ENCODE measurements at regions not wholly inside any gene's neighbourhood (a gene's known extent, or its start where the extent isn't known, plus 50 kb on each side); places are given as distances from the start of the nearest gene placed in this dataset.
"Not testable (repeated sequence)": the region's sequence is repeated elsewhere in the genome, so short reads cannot be mapped to it uniquely, and the experiment has no call there.

DNA sequence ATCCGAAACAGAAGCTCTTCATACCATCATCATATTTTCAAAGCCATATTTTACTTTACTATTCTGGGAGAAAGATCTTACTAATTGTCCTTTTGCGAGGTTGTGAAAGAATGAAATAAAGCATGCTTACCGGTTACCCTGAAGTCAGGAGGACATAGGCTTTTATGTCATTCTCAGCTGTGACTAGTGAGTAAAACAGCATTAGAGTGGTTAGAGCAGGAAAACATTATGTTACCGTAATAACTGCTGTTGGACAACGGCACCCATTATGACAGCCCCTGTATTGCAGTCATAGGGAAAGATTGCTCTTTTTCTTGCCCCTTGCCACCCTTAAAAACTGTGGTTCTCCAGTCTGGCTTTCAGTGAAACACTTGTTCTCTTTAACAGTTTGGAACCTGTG lies 1035.7 kb downstream of the ZPLD1 start:
- no peak for DNase-seq (ENCODE audit: low read depth in 2 of 2)

DNA sequence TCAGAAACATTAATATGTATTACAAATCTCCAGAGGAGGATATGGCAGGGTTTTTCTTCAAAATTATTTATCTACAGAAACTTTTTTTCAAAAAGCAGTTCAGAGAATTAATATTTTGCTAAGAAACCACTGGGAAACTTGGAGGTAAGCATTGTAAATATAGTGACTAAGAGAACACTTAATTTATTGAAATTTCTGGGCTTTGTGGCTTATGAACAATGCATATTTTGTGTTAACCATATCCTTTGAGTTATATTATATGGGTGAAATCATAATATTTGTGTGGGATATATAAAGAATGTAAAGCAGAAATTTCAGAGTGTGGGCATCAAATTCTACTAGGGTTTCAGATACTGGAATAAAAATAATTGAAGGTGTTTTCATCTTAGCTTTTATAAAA lies 1059.2 kb downstream of the ZPLD1 start:
- no peak for DNase-seq (ENCODE audit: low read depth in 2 of 2)

- DNase-seq (ENCODE audit: low read depth in 2 of 2) = no peak
Observed at GRCh38 chr3:103494512-103494911, 1059.7 kb downstream of the ZPLD1 start.

GRCh38 chr3:103495186-103495585 lies 1060.4 kb downstream of the ZPLD1 start:
- no peak for DNase-seq (ENCODE audit: low read depth in 2 of 2)

GRCh38 chr3:103499132-103499900 lies 1064.5 kb downstream of the ZPLD1 start:
- DNase-seq (ENCODE audit: low read depth in 2 of 2) = no peak

DNA sequence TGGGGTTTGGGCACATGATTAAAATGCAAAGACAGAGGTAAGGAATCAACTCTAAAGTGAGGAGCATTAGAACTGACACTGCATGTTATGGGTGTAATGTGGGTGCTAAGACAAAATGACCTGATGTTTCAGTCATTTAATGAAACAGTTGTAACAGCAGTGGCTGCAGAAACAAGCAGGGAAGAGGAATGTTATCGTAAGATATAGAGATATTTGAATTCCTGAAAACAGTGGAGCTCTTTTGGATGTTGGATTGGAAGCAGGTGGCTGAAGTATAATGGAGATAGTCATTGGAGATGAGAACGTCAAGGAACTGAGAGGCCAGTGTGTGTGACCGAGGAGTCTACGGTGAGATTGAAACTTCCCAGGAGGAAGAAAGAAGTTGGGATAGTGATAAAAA lies 1065.2 kb downstream of the ZPLD1 start:
- DNase-seq (ENCODE audit: low read depth in 2 of 2) = no peak

DNA sequence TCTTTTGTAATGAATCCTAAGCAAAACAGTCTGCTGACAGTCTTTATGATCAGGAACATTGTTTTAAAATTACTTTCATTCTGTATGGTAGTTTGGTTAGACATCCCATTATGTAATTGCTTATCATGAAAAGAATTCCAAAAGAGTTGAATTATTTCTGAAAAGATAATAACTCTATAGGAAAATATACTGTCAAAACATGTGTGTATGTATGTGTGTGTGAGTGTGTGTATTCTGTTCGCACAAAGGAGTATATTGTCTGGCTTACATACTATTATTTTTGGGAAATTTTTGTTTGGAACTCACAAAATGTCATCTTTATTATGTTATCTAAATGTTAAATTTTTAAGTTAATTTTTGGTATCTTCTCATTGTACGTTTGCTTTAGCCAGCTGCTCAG lies 1075.9 kb downstream of the ZPLD1 start:
- DNase-seq (ENCODE audit: low read depth in 2 of 2) = no peak

GRCh38 chr3:103511891-103512290 lies 1077.1 kb downstream of the ZPLD1 start:
- DNase-seq (ENCODE audit: low read depth in 2 of 2) = no peak

DNA sequence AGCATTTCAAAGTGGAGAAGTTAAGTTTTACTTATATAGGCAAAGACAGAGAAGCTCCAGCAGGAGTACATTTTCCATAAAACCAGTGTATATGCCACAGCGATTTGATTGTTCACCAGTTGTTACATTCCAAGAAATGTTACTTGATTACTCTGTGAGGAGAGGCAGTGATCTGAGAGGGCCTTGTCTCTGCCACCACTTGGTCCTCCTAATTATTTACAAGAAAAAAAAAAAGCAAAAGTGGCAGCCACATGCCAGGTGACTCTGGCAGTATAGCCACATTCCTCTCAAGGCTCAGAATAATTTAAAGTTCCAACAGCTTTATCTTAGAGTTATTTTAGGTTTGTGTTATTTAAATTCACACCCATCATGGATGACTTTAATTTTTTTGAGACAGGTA lies 1077.8 kb downstream of the ZPLD1 start:
- no peak for DNase-seq (ENCODE audit: low read depth in 2 of 2)

GRCh38 chr3:103513003-103513402 lies 1078.2 kb downstream of the ZPLD1 start:
- DNase-seq (ENCODE audit: low read depth in 2 of 2) = no peak

DNA sequence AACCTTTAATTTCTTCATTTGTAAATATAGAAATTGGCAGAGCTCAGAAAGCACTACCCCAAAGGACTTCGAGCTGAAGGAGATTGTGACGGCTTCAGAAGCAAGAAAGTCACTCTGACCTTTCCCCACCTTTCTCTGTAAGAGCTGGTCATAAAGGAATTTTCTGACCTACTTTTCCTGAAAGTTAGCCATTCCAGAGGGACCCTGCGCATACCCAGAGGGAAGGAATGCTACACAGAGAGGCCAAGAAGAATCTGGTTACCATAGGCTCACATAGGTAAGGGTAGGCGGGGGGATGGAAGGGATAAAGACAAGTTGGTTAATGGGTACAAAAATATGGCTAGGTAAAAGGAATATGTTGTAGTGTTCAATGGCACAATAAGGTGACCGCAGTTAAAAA lies 1080.3 kb downstream of the ZPLD1 start:
- DNase-seq (ENCODE audit: low read depth in 2 of 2) = no peak

DNA sequence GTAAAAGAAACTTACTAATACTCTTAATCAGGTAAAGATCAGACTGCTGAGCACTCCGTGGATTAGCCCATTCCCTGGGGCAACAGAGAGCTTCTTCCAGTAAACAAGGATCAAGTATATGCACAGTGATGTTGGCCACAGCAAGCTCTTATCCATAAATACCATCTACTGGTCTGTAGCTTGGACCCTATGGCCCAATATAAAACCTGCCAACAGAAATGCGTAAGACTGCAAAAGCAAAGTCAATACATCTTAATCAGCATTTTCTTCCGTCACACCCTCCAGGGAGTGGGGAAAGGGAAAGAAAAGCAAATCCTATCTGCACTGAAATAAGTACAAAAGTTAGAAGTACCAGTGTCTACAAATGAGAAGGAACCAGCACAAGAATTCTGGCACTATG lies 1082.1 kb downstream of the ZPLD1 start:
- no peak for DNase-seq (ENCODE audit: low read depth in 2 of 2)

GRCh38 chr3:103531327-103531726 lies 1096.5 kb downstream of the ZPLD1 start:
- DNase-seq (ENCODE audit: low read depth in 2 of 2) = not testable (repeated sequence)

DNA sequence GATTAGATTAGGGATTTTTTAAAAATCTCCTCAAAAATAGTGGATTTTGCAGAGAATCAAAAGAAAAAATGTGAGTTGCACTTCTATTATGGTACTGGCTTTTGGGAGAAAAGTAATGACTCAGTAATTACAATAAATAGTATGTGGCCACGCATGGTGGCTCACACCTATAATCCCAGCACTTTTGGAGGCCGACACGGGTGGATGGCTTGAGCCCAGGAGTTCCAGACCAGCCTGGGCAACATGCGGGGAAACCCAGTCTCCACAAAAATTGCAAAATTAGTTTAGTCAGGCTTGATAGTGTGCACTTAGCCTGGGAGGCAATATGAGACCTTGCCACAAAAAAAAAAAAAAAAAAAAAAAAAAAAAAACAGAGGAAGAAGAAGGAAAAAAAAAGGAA lies 1098.2 kb downstream of the ZPLD1 start:
- DNase-seq (ENCODE audit: low read depth in 2 of 2) = no peak

- DNase-seq (ENCODE audit: low read depth in 2 of 2) = no peak
Observed at GRCh38 chr3:103554451-103554850, 1119.6 kb downstream of the ZPLD1 start.

GRCh38 chr3:103564116-103564515 lies 1129.3 kb downstream of the ZPLD1 start:
- not testable (repeated sequence) for DNase-seq (ENCODE audit: low read depth in 2 of 2)

GRCh38 chr3:103585809-103586208 lies 1151.0 kb downstream of the ZPLD1 start:
- DNase-seq (ENCODE audit: low read depth in 2 of 2) = no peak

GRCh38 chr3:103589770-103590169 lies 1155.0 kb downstream of the ZPLD1 start:
- no peak for DNase-seq (ENCODE audit: low read depth in 2 of 2)

DNA sequence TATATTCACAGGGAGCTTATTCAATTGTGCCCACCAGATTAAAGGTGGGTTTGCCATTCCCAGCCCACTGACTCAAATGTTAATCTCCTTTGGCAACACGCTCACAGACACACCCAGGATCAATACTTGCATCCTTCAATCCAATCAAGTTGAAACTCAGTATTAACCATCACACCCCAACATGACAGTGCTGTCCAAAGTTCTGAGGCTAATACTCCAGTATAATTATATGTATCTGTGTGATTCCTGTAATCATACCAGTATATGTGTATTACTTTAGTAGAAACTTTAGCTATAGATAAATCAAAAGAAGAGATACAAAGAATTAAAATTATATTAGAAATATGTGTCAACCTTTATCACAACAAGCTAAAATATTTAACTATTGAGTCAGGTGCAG lies 1166.0 kb downstream of the ZPLD1 start:
- no peak for DNase-seq (ENCODE audit: low read depth in 2 of 2)

DNA sequence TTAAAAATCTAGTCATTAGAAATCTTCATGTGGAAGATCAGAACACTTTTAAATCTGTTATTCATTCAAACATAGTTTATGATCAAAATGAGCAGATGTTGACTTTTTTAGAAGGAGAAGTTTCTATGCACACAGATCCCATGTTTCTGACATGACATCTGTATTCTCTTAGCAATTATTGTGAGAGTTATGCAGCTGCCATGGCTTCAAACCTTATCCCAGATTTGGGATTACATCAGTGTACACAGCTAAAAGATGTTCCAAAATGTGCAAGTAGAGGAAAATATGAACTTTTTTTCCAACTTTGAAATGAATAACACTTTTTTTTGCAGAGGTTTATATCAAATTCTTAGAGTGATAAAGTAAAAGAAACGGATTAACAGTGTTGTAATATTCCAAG lies 1166.9 kb downstream of the ZPLD1 start:
- no peak for DNase-seq (ENCODE audit: low read depth in 2 of 2)

- DNase-seq (ENCODE audit: low read depth in 2 of 2) = no peak
Observed at GRCh38 chr3:103609472-103609871, 1174.7 kb downstream of the ZPLD1 start.

GRCh38 chr3:103613397-103614156 lies 1178.8 kb downstream of the ZPLD1 start:
- no peak for DNase-seq (ENCODE audit: low read depth in 2 of 2)

GRCh38 chr3:103614719-103615118 lies 1179.9 kb downstream of the ZPLD1 start:
- no peak for DNase-seq (ENCODE audit: low read depth in 2 of 2)
